ENCODE measurements at regions not wholly inside any gene's neighbourhood (a gene's known extent, or its start where the extent isn't known, plus 50 kb on each side); places are given as distances from the start of the nearest gene placed in this dataset.

DNA sequence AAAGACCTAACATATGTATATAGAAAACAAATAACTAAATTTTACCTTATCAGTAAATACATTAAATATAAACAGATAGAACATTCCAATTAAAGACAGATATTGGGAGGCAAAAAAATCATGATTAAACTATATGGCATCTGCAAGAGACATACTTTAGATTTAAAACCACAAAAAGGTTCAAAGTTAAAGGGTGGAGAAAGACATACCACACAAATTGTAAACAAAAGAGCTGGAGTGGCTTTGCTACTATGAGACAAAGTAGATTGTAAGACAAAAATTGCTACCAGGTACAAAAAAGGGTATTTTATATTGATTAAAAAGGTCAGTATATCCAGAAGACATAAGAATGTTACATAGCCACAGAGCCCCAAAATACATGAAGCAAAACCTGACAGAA is 200.2 kb downstream of the KCNRG start:
- TF ChIP-seq TOX (CRISPR knock-in tag; IDR thresholded peaks at IDR 0.05; ENCODE audit: borderline replicate concordance) (no peak), CSRNP3 (CRISPR knock-in tag; IDR thresholded peaks at IDR 0.05) (no peak), RARB (CRISPR knock-in tag; IDR thresholded peaks at IDR 0.05) (no peak)

All from SK-N-SH treated with all-trans-retinoic acid at 6 μM for 48 hours (cell line).